HG03103 (cell line): ENCODE measurements at regions not wholly inside any gene's neighbourhood (a gene's known extent, or its start where the extent isn't known, plus 50 kb on each side); places are given as distances from the start of the nearest gene placed in this dataset.
"Not testable (repeated sequence)": the region's sequence is repeated elsewhere in the genome, so short reads cannot be mapped to it uniquely, and the experiment has no call there.

Experiments
- ATAC-seq: cut with Tn5 transposase; IDR thresholded peaks from one replicate; pipeline ENCODE4 v1.9.1; 2021; ENCODE audit warnings: low read depth; ENCODE audit not compliant: unreplicated experiment

DNA sequence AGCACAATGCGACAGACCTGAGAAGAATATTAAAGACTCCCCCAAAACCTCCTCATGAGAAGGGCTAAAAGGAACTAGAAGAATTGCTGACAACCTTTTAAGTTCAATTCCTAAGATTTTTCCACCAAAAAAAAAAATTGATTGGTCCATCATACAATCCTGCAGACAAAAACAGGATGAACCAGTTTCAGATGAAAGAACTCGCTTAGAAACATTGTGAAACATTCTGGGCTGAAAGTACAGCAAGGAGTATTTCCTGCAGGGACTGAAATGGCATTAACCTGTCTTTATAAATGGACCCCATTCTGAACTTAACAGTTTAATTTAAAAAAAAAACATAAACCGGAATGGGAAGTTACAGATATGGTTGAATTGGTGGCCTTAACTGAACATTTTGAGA is 96.0 kb upstream of the FAM174B start:
- ATAC-seq, result no peak

DNA sequence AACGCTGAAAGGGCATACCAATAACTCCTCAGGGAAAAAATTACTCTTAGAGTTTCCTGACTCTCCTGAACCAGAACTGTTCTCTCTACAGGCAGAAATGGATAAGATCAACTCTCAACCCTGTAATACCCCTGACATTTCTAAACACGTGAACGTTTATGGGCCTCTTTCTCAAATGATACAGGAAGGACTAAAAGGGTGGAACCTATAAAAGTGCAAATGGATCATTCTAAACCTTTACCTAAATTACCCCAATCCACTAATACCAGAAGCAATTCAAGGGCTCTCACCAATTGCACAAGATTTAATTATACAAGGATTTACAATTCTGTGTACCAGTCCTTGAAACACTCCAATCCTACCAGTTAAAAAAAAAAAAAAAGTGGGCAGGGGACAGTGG is 98.0 kb upstream of the FAM174B start:
- ATAC-seq, result no peak

DNA sequence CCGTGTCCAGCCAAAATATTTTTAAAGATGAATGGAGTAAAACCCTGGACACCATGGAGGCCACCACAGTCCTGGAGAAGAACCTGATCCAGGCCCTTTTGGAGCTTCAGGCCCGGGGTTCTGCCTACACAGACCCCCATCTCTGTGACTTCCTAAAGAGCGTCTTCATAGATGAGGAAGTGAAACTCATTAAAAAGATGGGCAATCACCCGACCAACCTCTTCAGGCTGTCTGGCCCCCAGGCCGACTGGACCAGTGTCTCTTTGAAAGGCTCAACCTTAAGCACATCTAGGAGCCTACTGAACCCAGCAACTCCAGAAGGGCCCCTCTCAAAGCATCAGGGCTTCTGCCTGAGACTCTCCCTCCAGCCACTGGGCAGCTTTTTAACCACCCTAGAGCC is 107.9 kb upstream of the FAM174B start:
- no peak for ATAC-seq

DNA sequence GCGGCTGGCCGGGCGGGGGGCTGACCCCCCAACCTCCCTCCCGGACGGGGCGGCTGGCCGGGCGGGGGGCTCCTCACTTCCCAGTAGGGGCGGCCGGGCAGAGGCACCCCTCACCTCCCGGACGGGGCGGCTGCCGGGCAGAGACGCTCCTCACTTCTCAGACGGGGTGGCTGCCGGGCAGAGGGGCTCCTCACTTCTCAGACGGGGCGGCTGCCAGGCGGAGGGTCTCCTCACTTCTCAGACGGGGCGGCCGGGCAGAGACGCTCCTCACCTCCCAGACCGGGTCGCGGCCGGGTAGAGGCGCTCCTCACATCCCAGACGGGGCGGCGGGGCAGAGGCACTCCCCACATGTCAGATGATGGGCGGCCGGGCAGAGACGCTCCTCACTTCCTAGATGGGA is 112.6 kb upstream of the FAM174B start:
- ATAC-seq, result not testable (repeated sequence)

DNA sequence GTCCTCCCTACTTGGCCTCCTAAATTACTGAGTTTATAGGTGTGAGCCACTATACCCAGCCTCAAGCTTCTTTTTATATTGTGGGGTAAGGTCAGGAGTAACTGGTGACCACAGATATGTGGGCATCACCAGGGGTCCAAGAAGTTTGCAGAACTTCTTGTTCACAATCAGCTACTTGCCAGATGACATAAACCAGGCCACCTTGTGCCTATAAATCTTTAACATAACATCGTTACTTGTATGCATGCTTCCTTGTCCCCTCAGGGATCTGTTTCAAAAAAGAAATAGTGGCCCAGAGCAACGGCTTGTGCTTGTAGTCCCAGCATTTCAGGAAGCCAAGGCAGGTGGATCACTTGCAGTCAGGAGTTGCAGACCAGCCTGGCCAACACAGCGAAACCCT is 115.1 kb upstream of the FAM174B start:
- no peak for ATAC-seq

DNA sequence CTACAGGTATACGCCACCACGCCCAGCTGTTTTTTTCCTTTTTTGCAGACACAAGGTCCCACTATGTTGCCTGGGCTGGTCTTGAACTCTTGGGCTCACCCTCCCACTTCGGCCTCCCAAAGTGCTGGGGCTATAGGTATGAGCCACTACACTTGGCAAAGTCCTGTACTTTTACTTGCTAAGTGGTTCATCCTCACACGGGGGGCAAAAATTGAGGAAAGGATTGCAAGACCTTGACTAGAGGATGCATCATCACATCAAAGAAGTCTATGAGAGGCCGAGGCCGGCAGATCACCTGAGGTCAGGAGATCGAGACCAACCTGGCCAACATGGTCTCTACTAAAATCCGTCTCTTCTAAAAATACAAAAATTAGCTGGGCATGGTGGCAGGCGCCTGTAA is 116.5 kb upstream of the FAM174B start:
- ATAC-seq, result no peak

DNA sequence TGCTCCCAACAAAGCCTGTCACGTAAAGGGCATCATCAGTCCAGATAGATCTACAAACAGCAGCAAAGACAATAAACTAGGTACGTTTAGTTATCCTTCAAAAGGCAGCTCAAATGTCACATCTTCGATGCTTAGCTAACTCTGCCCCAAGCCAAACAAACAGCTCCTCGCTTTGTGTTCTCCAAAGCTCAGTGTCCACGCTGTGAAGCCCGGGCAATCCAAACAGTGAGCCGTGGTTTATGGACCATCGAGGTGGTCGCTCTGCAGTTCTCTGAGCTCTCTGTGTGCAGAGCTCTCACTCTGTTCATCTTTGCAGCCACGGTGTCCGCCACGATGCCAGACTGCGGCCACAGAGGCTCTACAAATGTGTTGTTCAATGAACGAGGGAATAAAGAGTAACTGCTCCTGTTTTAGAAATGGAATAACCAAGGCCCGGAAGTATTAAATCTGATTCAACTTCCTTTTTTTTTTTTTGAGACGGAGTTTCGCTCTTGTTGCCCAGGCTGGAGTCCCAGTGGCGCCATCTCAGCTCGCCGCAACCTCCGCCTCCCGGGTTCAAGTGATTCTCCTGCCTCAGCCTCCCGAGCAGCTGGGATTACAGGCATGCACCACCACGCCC is 117.2 kb upstream of the FAM174B start:
- no peak for ATAC-seq

DNA sequence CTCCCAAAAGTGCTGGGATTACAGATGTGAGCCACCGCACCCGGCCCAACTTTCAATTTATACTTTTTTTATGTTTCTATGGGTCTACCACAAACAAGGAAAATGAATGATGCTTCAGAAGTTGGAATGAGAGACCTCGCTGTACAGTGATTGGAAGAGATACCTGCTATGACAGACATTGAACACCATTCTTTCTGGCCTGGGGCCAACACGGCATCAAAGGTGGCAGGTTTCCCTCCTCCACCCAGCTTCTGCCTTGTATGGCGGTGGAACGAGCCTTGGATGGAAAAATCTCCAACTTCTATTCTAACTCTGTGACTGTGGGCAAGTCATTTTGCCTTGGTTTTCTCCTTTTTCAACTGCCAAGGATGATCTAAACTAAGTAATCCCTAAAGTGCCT is 117.8 kb upstream of the FAM174B start:
- no peak for ATAC-seq

DNA sequence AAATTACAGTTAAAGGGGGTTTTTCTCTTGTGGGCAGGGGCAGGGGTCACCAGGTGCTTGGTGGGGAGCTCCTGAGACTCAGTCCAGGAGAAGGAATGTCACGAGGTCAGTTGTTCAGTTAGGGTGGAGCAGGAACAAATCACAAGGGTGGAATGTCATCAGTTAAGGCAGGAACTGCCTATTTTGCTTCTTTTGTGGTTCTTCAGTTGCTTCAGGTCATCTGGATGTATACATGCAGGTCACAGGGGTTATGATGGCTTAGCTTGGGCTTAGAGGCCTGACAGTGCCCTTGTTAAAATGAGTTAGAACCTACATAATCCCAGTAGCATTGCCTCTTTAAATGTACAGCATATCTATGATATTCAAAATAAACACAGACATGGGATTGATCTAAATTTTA is 120.2 kb upstream of the CHD2 start:
- ATAC-seq, result no peak

DNA sequence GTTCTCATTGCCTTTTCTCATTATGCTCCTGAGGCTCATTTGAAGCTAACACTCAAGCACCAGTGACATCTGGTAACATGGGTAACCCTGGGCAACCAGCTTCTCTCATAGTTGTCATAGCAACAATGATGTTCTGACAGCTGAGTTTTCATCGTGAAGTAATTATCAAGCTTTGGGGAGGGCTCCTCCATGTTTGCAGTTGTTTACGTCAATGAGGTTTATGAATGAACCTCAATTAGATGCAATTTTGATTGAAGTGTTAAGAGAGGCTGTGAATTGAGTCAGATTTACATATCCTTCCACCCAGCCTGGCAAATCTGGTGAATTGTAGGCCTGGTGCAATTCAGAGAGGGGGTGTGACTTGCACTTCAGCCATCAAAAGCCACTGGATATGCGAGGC is 119.3 kb upstream of the CHD2 start:
- no peak for ATAC-seq

DNA sequence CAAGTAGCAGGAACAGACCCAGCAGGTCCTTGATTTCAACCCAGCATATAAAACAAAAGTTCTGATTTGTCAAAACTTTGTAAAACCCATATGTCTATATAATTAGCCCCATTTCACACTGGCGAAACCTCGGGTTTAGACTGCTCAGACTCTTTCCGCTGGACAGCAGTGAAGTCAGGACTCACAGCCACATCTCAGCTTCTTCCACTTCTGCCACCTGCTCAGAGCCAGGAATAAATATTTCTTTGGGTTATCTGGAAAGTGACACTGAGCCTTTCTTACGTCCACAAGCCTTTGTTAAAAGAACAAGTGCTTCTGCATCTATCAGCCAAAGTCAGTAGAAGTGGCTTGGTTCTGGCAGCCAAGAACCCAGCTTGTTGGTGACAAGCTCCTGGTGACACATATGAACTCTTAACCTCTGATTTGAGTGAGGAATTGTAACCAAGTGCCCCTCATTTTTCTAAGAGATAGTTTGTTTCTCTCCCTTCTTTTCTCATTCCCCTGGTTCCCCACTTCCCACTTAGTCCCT is 118.1 kb upstream of the CHD2 start:
- no peak for ATAC-seq

DNA sequence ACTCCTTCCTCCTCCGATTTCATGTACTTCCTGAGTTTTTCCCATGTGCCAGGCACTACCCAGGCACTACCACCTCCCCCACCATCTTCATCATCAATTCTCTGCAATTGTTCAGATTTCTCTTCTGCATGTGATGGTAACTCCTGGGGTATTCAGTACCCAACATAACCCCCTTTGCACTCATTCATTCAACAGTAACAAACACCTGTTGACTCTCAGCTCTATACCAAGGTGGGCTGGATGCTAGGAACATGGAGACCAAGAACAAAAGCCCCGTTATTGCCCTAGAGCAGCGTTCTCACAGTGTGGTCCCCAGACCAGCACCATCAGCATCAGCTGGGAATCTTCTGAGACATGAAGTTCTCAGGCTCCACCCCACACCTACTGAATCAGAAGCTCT is 113.0 kb upstream of the CHD2 start:
- no peak for ATAC-seq

DNA sequence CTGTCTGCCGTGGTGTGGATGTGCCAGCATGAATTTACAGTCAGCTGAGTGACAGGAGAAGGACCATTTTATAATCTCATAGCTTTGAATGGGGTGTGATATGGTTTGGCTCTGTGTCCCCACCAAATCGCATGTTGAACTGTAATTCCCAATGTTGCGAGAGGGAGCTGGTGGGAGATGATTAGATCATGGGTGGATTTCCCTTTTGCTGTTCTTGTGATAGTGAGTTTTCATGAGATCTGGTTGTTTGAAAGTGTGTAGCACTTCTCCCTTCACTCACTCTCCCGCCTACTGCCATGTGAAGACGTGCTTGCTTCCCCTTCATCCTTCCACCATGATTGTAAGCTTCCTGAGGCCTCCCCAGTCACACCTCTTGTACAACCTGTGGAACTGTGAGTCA is 111.9 kb upstream of the CHD2 start:
- ATAC-seq, result no peak

DNA sequence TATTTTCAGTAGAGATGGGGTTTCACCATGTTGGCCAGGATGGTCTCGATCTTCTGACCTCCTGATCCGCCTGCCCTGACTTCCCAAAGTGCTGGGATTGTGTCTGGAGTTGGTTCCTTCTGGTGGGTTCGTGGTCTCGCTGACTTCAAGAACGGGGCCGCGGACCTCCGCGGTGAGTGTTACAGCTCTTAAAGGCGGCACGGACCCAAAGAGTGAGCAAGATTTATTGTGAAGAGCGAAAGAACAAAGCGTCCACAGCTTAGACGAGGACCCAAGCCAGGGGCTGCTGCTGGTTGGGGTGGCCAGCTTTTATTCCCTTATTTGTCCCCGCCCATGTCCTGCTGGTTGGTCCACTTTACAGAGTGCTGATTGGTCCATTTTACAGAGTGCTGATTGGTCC is 111.3 kb upstream of the CHD2 start:
- not testable (repeated sequence) for ATAC-seq

DNA sequence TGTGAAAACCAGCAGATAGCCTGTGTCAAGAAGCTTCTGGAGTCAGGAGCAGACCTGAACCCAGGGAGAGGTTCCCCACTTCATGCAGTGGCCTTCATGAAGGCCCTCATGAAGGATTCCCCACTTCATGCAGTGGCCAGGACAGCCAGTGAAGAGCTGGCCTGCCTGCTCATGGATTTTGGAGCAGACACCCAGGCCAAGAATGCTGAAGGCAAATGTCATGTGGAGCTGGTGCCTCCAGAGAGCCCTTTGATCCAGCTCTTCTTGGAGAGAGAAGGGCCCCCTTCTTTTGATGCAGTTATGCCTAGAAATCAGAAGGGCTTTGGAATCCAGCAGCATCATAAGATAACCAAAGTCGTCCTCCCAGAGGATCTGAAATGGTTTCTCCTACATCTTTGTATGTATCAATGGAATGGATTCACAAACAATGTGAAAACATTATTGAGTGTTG is 103.9 kb upstream of the CHD2 start:
- no peak for ATAC-seq

DNA sequence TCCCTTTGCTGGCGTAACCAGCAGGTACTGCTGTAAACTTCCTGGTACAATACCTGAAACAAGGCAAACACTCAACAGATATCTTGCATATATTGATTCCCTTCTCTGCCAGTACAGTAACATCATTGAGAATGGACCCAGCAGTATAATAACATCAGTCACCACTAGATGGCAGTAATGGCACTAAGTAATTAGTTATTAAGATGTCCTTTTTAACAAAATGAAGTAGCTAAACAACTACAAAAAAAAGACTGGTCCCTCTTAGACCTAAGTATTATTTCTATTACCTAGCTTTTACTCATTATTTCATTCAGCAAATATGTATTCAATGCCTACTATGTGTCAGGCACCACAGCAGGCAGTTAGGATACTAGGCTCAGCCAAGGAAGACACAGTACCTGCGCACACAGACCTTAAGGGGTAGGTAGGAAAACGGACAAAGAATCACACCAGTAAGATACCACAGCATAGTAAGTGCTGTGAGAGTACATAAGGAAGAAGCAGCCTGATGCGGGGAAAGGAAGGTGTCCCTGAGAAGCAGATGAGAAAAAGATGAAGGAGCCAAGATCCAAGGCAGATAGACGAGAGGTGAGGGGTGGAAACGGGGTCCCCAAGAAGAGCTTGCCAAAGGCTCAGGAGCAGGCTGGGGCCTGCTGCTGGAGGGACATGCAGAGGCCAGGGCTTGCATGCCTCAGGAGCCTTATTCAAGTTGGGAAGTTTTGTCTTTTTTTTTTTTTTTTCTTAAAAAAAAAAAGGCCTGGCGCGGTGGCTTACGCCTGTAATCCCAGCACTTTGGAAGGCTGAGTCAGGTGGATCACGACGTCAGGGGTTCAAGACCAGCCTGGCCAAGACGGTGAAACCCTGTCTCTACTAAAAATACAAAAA is 102.7 kb upstream of the CHD2 start:
- ATAC-seq, result peak; percentile 74

DNA sequence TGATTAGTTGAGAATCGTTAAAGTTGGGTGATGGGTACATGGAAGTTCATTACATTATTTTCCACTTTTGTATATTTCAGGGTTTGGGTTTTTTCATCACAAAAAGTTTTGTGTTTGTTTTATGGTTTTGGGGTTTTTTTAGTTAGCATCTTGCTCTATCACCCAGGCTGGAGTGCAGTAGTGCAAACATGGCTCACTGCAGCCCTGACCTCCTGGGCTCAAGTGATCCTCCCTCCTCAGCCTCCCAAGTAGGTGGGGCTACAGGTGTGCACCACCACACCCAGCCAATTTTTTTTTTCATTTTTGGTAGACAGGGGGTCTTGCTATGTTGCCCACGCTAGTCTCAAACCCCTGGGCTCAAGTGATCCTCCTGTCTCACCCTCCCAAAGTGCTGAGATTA is 100.1 kb upstream of the CHD2 start:
- no peak for ATAC-seq

DNA sequence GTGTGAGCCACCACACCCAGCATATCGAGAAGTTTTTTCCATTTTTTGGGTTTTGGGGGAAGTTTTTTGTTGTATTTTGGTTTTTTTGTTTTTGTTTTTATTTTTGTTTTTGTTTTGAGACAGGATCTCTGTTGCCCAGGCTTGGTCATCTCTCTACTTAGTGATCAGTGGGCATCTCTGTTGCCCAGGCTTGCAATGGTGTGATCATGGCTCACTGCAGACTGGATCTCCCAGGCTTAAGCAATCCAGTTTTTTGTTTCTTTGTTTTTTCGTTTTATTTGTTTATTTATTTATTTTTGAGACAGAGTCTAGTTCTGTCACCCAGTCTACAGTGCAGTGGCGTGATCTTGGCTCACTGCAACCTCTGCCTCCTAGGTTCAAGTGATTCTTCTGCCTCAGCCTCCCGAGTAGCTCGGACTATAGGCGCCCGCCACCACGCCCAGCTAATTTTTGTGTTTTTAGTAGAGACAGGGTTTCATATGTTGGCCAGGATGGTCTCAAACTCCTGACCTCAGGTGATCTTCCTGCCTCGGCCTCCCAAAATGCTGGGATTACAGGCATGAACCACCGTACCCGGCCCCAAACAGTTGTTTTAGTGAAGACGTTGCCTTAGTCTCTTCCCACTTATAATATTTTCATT is 99.6 kb upstream of the CHD2 start:
- not testable (repeated sequence) for ATAC-seq

DNA sequence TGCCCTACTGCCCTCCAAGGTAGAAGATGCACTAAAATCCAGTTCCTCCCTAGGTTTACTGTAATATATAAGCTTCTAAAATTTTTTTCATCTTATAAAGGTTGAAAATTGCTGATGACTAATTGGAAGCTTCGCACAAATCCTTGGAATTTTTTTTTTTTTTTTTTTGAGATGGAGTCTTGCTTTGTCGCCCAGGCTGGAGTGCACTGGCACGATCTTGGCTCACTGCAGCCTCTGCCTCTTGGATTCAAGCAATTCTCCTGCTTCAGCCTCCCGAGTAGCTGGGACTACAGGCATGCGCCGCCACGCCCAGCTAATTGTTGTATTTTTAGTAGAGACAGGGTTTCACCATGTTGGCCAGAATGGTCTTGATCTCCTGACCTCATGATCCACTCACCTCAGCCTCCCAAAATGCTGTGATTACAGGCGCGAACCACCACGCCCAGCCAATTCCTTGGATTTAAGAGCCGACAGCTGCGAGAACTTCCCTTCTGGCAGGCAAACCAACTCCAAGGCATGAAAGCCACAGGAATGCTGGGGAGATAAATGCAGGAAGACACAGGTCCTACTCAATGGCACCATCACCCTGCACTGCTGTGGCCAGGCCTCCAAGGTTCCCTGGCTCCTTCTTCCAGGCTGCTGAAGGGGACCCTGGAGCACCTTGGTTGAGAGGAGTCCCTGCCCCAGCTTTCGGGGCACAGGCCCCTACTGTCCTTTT is 98.9 kb upstream of the CHD2 start:
- not testable (repeated sequence) for ATAC-seq

DNA sequence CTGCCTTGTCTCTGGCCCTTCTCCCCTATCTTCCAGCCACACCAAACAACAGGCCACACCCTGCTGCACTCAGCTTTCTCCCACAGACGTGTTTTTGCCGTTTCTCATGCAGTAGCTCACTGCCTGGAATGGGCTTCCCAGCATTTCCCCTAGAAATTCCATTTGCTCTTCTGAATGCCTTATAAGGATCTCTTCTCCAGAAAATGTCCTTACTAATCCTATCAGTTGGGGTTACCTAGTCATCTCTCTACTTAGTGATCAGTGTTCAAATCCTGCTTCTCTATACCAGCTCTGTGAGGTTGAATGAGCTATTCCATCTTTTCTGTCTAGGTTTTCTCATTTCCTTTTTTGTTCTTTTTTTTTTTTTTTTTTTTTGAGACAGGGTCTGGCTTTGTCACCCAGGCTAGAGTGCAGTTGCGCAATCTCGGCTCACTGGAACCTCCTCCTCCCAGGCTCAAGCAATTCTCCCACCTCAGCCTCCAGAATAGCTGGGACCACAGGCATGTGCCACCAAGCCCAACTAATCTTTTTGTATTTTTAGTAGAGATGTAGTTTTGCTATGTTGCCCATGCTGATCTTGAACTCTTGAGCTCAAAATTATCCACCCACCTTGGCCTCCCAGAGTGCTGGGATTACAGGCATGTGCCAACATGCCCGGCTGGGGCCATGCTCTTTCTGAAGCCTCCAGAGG is 98.2 kb upstream of the CHD2 start:
- ATAC-seq, result no peak
